Pancreas (tissue), 10 donors: ENCODE measurements at regions not wholly inside any gene's neighbourhood (a gene's known extent, or its start where the extent isn't known, plus 50 kb on each side); places are given as distances from the start of the nearest gene placed in this dataset.

Source experiments
- ATAC-seq, 4 donors: fragments of 200-7000 bp; cut with Tn5 transposase; one replicate each; pipeline versions ENCODE4 v1.8.0 to v1.9.1; 2020; ENCODE audit warnings: mild to moderate bottlenecking in 4 of 4, moderate library complexity in 4 of 4
- DNase-seq, 6 donors: peaks; one replicate each; pipeline ENCODE4 v3.0.0-alpha.2; 2020
- FAIRE-seq: peaks from 2 replicates; lab custom pipeline; 2012; peaks lifted over from hg19 to GRCh38; lab: Jason Lieb, UNC
- H3K27ac ChIP-seq, 4 donors: fragments of 200-600 bp; sonication (generic); 1 replicate in 3 of 4; 2 replicates in 1 of 4; pipeline versions ENCODE4 v1.5.0 to v1.8.0; 2020
- H3K27me3 ChIP-seq, 4 donors: fragments of 200-600 bp; one replicate each; pipeline ENCODE4 v1.8.0; 2021
- H3K36me3 ChIP-seq, 3 donors: fragments of 200-600 bp; sonication (generic) in 1 of 3; one replicate each; pipeline versions ENCODE4 v1.5.0 to v1.8.0; 2020 to 2021
- H3K4me1 ChIP-seq, 3 donors: fragments of 200-600 bp; one replicate each; pipeline ENCODE4 v1.8.0; 2021
- H3K4me3 ChIP-seq, 4 donors: fragments of 200-600 bp; sonication (generic) in 2 of 4; one replicate each; pipeline versions ENCODE4 v1.5.0 to v1.8.0; 2020 to 2021
- H3K9me3 ChIP-seq, 4 donors: fragments of 200-600 bp; one replicate each; pipeline ENCODE4 v1.8.0; 2021
- WGBS, 2 donors: extraction: QIAGEN DNeasy Blood & Tissue Kit; methylation state at CpG; one replicate each; pipeline ENCODE4 v1.1.7; 2013; 5-methylcytosine and 5-hydroxymethylcytosine counted together
- intact Hi-C, 3 donors: fragments of 100-400 bp; cut with DNase I; formaldehyde crosslinking; loops; one replicate each; pipeline versions ENCODE4 v1.11.1 to v1.14.2; 2022
- TF ChIP-seq, protein P1 (sequence below), 4 donors: fragments of 200-600 bp; sonication (generic) in 3 of 4; IDR thresholded peaks; one replicate each; pipeline versions ENCODE4 v1.5.0 to v1.8.0; 2021; ENCODE audit warnings: antibody characterized with exemption in 4 of 4
- donor health status: healthy with polysubstance abuse.
- donor health status: DM: no; HTN: no; CAD: no; lungs with moderate emphysema.
- donor health status: DM: no; HTN: no; CAD: no.
- donor health status: control.
- donor health status: control.
- donor health status: Bipolar disorder and iron deficiency.
- donor health status: DM: yes; HTN: yes; CAD: no.
- donor health status: DM: no; HTN: no; CAD: no.
- donor health status: DM: no; HTN: no; CAD: no.
- donor health status: DM: yes; HTN: yes; CAD: no.

DNA sequence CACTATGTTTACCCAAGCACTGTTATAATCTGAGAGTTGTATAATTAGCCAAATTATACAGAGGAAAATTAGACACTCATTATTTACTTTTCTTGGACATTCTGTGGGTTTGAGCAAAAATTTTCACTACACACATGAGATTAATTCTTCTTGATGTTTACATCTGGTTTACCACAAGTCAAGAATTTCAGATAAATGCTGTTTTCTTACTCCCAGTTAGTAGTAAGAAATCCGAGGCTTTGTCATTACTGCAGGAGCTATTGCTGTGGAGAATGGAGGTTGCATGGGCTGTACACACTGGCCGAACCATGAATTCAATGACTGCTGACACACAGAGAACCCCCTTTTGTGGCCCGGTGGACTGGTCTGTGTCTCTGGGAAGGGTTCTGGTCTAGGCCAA is 207.7 kb upstream of the CFAP20DC start:
- Histone ChIP-seq H3K27ac (no peak overlapping the region), H3K36me3 (no peaks in the 10 kb centered on the region), H3K4me1 (no peaks in the 10 kb centered on the region), H3K27me3 (no peaks in the 10 kb centered on the region), H3K4me3 (no peak overlapping the region), H3K9me3 (no peaks in the 10 kb centered on the region)
- 81 to 86% methylated on average over 3 of the region's 3 CpGs for WGBS, 2 donors
- ATAC-seq (no peak), FAIRE-seq (no peak), DNase-seq (no peak)
- intact Hi-C loops, result no loop called here
- TF ChIP-seq, protein P1, sequence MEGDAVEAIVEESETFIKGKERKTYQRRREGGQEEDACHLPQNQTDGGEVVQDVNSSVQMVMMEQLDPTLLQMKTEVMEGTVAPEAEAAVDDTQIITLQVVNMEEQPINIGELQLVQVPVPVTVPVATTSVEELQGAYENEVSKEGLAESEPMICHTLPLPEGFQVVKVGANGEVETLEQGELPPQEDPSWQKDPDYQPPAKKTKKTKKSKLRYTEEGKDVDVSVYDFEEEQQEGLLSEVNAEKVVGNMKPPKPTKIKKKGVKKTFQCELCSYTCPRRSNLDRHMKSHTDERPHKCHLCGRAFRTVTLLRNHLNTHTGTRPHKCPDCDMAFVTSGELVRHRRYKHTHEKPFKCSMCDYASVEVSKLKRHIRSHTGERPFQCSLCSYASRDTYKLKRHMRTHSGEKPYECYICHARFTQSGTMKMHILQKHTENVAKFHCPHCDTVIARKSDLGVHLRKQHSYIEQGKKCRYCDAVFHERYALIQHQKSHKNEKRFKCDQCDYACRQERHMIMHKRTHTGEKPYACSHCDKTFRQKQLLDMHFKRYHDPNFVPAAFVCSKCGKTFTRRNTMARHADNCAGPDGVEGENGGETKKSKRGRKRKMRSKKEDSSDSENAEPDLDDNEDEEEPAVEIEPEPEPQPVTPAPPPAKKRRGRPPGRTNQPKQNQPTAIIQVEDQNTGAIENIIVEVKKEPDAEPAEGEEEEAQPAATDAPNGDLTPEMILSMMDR (IDR thresholded peaks at IDR 0.05), result no peak

DNA sequence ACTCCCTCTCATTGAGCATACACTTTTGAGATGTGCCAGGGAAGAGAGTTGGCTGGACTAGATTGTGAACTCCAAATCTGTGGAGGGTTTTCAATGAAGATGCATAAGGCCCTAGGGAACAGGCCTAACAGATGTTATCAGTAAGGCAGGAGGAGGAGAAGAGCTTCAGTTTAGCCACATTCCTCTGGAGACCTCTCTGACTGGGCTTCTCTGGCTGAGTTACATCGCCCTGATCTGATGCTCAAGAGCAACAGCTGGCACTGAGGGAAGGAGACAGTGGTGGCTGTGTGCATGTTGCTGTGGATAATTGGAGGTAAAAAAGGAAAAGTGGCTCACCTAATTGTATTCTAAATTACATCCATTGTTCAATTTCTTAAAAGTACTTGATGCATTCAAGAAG is 206.4 kb upstream of the CFAP20DC start:
- DNase-seq, result no peak
- FAIRE-seq, result no peak
- ATAC-seq, result no peak
- Histone ChIP-seq H3K27me3 (no peaks in the 10 kb centered on the region), H3K4me3 (no peak overlapping the region), H3K36me3 (no peaks in the 10 kb centered on the region), H3K27ac (no peak overlapping the region), H3K4me1 (no peaks in the 10 kb centered on the region), H3K9me3 (no peaks in the 10 kb centered on the region)
- TF ChIP-seq, protein P1 (IDR thresholded peaks at IDR 0.05), result no peak
- WGBS, 2 donors, result 73 to 93% methylated on average over 1 of the region's 1 CpG
- intact Hi-C loops, result no loop called here

- DNase-seq, result no peak
- no peak for FAIRE-seq
- intact Hi-C loops, result no loop called here
- Histone ChIP-seq H3K4me1 (no peaks in the 10 kb centered on the region), H3K4me3 (no peak overlapping the region), H3K27me3 (no peaks in the 10 kb centered on the region), H3K36me3 (no peaks in the 10 kb centered on the region), H3K27ac (no peak overlapping the region), H3K9me3 (no peaks in the 10 kb centered on the region)
- WGBS, 2 donors, result 86% methylated on average over 3 of the region's 3 CpGs
- TF ChIP-seq, protein P1 (IDR thresholded peaks at IDR 0.05), result no peak
- no peak for ATAC-seq
These were observed 205.2 kb upstream of the CFAP20DC start for GRCh38 chr3:59254976-59255375.

DNA sequence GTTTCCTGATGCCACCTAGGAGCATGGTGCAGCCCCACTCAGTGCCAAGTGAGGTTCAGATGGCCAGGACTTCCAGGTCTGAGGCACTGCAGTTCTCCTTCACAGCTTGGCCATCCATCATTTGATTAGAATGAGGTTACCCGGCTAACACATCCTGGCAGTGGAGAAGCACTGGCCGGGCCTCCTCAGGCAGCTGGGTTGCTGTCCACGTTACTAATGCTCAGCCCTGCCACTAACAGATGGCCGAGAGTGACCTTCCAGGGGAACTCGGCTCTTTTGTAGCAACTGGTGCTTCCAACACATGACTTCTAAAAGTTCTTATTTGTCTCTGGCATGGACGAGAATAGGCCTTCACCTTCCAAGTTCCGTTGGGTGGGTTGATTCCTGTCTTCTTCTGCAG is 204.6 kb upstream of the CFAP20DC start:
- H3K4me3 ChIP-seq, result no peak overlapping the region
- no peaks in the 10 kb centered on the region for H3K4me1 ChIP-seq
- TF ChIP-seq, protein P1 (IDR thresholded peaks at IDR 0.05), result no peak
- intact Hi-C loops, result no loop called here
- DNase-seq (no peak), FAIRE-seq (no peak), ATAC-seq (no peak)
- 72 to 80% methylated on average over 7 of the region's 7 CpGs for WGBS, 2 donors
- H3K9me3 ChIP-seq, result no peaks in the 10 kb centered on the region
- no peaks in the 10 kb centered on the region for H3K36me3 ChIP-seq
- H3K27ac ChIP-seq, result no peak overlapping the region
- H3K27me3 ChIP-seq, result no peaks in the 10 kb centered on the region

GRCh38 chr3:59253523-59253922 is 203.7 kb upstream of the CFAP20DC start:
- Histone ChIP-seq H3K4me1 (no peaks in the 10 kb centered on the region), H3K9me3 (no peaks in the 10 kb centered on the region), H3K4me3 (no peak overlapping the region), H3K36me3 (no peaks in the 10 kb centered on the region), H3K27me3 (no peaks in the 10 kb centered on the region), H3K27ac (no peak overlapping the region)
- 81 to 82% methylated on average over 2 of the region's 2 CpGs for WGBS, 2 donors
- intact Hi-C loops, result no loop called here
- FAIRE-seq, result no peak
- ATAC-seq, result no peak
- no peak for DNase-seq
- TF ChIP-seq, protein P1 (IDR thresholded peaks at IDR 0.05), result no peak
